ENCODE measurements at regions not wholly inside any gene's neighbourhood (a gene's known extent, or its start where the extent isn't known, plus 50 kb on each side); places are given as distances from the start of the nearest gene placed in this dataset.
"Not testable (repeated sequence)": the region's sequence is repeated elsewhere in the genome, so short reads cannot be mapped to it uniquely, and the experiment has no call there.

DNA sequence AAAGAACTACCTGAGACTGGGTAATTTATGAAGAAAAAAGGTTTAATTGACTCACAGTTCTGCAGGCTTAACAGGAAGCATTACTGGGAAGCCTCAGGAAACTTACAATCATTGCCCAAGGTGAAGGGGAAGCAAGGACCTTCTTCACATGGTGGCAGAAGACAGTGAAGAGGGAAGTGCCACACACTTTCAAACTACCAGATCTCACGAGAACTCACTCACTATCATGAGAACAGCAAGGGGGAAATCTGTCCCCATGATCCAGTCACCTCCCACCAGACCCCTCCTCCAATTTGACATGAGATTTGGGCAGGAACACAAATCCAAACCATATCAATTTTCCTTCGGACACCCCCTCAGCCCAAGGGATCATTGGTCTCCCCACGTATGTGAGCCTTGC, 55.1 kb upstream of the CYRIA start:
- ATAC-seq (ENCODE audit: low read depth); H3K27me3 Mint-ChIP-seq; H3K9ac ChIP-seq (ENCODE audit: low read length); H3K4me2 ChIP-seq (replicated peaks; ENCODE audit: low read depth, low read length, poor library complexity, severe bottlenecking); H3K79me2 ChIP-seq (ENCODE audit: control insufficient read depth, insufficient read depth, low read length); CTCF ChIA-PET; H3K4me3 ChIP-seq (ENCODE audit: control extremely low read depth in 1 of 5, extremely low read depth in 1 of 5, insufficient read depth in 1 of 5, low read depth in 2 of 5, low read length in 4 of 5); H3K27ac Mint-ChIP-seq; H4K20me1 ChIP-seq (ENCODE audit: control insufficient read depth, insufficient read depth, low read length, poor library complexity, severe bottlenecking); DNase-seq; H3K9me3 ChIP-seq (ENCODE audit: control extremely low read depth in 1 of 3, control insufficient read depth in 2 of 3, insufficient read depth in 1 of 3, low read length in 2 of 3); H3K27me3 ChIP-seq (replicated peaks in 1 of 4; ENCODE audit: control extremely low read depth in 1 of 4, control insufficient read depth in 3 of 4, insufficient read depth in 4 of 4, low read length in 3 of 4); H3K4me3 Mint-ChIP-seq; H3K27ac ChIP-seq (ENCODE audit: low read length in 2 of 2); intact Hi-C loops (cut with micrococcal nuclease); POLR2A ChIA-PET; H3K9me3 Mint-ChIP-seq (ENCODE audit: insufficient read depth); H3K36me3 ChIP-seq (replicated peaks in 1 of 2; ENCODE audit: control extremely low read depth in 1 of 2, control insufficient read depth in 1 of 2, extremely low read depth in 1 of 2, insufficient read depth in 2 of 2, low read length in 1 of 2); H2AFZ ChIP-seq (ENCODE audit: insufficient read depth, low read depth, low read length, poor library complexity, severe bottlenecking): not testable (repeated sequence)
- WGBS (ENCODE audit: insufficient coverage) = 63% methylated on average over 1 of the region's 3 CpGs
- H3K4me1 Mint-ChIP-seq = peaks cover 39% of the 10 kb centered on the region
- peaks cover 12 to 29% of the 10 kb centered on the region in 2 donors for H3K4me1 ChIP-seq (ENCODE audit: control insufficient read depth in 2 of 2, insufficient read depth in 2 of 2, low read length in 2 of 2)

- Histone ChIP-seq H2AFZ (ENCODE audit: insufficient read depth, low read depth, low read length, poor library complexity, severe bottlenecking) (no peak overlapping the region), H3K4me2 (replicated peaks; ENCODE audit: low read depth, low read length, poor library complexity, severe bottlenecking) (no peak overlapping the region), H3K4me1 (ENCODE audit: control insufficient read depth in 2 of 2, insufficient read depth in 2 of 2, low read length in 2 of 2) (peaks cover 13 to 34% of the 10 kb centered on the region in 2 donors), H3K36me3 (replicated peaks in 1 of 2; ENCODE audit: control extremely low read depth in 1 of 2, control insufficient read depth in 1 of 2, extremely low read depth in 1 of 2, insufficient read depth in 2 of 2, low read length in 1 of 2) (no peaks in the 10 kb centered on the region), H3K79me2 (ENCODE audit: control insufficient read depth, insufficient read depth, low read length) (no peaks in the 10 kb centered on the region), H3K9me3 (ENCODE audit: control extremely low read depth in 1 of 3, control insufficient read depth in 2 of 3, insufficient read depth in 1 of 3, low read length in 2 of 3) (peaks cover 0 to 3% (median 0%) of the 10 kb centered on the region in 3 donors), H3K27me3 (replicated peaks in 1 of 4; ENCODE audit: control extremely low read depth in 1 of 4, control insufficient read depth in 3 of 4, insufficient read depth in 4 of 4, low read length in 3 of 4) (no peaks in the 10 kb centered on the region), H3K9ac (ENCODE audit: low read length) (no peak overlapping the region), H3K27ac (ENCODE audit: low read length in 2 of 2) (no peak overlapping the region), H3K4me3 (ENCODE audit: control extremely low read depth in 1 of 5, extremely low read depth in 1 of 5, insufficient read depth in 1 of 5, low read depth in 2 of 5, low read length in 4 of 5) (no peak overlapping the region), H4K20me1 (ENCODE audit: control insufficient read depth, insufficient read depth, low read length, poor library complexity, severe bottlenecking) (no peaks in the 10 kb centered on the region)
- intact Hi-C loops (cut with micrococcal nuclease) = no loop called here
- H3K4me3 Mint-ChIP-seq = no peak overlapping the region
- TF ChIP-seq CTCF (IDR thresholded peaks at IDR 0.05) = no peak
- no peak for TF ChIP-seq EZH2 (IDR thresholded peaks at IDR 0.05; ENCODE audit: borderline replicate concordance, insufficient read depth, low read depth, low read length, poor library complexity, severe bottlenecking)
- H3K9me3 Mint-ChIP-seq (ENCODE audit: insufficient read depth) = peaks cover under 1% of the 10 kb centered on the region
- ATAC-seq (ENCODE audit: low read depth) (no peak), DNase-seq (no peak)
- H3K4me1 Mint-ChIP-seq = peaks cover 38% of the 10 kb centered on the region
- ChIA-PET POLR2A (no interaction called here), CTCF (interaction anchor here (0.8 to 1.3 kb wide), 2 partner anchors 36 to 37 kb away, joined by 3 to 4 read pairs; no protein-coding TSS in a partner anchor)
- WGBS (ENCODE audit: insufficient coverage) = 100% methylated on average over 2 of the region's 3 CpGs
- H3K27ac Mint-ChIP-seq = no peak overlapping the region
- no peaks in the 10 kb centered on the region for H3K27me3 Mint-ChIP-seq
These were observed 53.8 kb upstream of the CYRIA start for GRCh38 chr2:16719485-16719808.
